NB4 (cell line): ENCODE measurements at regions not wholly inside any gene's neighbourhood (a gene's known extent, or its start where the extent isn't known, plus 50 kb on each side); places are given as distances from the start of the nearest gene placed in this dataset.

Experiments
- MYC ChIP-seq: IDR thresholded peaks from 2 replicates; pipeline ENCODE4 v1.6.1; 2011; ENCODE audit warnings: low read depth, low read length
- POLR2A ChIP-seq: IDR thresholded peaks from 2 replicates; pipeline ENCODE4 v1.6.1; 2011; ENCODE audit warnings: mild to moderate bottlenecking; ENCODE audit not compliant: insufficient read length; ENCODE audit errors: extremely low read depth
- TF ChIP-seq, protein P1 (sequence below): IDR thresholded peaks from one replicate; pipeline ENCODE4 v1.5.1; 2012; ENCODE audit warnings: low read depth, low read length
- TF ChIP-seq, protein P2 (sequence below): IDR thresholded peaks from 2 replicates; pipeline ENCODE4 v1.6.1; 2011; ENCODE audit warnings: low read depth, low read length

DNA sequence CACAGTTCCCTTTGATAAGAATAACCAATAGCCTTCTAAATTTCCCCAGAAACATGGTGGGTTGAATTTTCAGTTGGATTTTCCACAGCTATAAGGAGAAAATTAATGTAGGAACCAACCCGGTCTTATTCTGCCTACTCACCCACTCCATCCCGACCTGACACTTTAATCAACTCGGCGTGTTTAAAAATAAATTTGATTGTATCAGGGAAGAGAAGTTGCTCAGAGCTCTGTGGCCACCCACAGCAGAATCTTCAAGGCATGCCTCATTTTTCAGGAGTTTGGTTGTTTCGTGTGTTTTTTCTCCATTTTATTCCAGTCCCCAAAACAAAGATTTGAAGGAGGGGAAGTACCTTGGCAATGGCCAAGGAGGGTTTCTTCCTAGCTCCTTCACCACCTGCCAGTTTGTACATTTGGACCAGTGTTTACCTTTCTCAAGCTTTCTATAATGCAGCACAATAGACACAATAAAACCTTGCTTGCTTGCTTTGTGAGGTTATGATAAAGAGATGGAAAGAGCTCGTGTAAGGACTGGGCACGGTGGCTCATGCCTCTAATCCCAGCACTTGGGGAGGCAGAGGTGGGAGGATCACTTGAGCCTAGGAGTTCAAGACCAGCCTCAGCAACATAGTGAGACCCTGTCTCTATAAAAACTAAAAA, 297.2 kb upstream of the JARID2 start:
- TF ChIP-seq, protein P1, sequence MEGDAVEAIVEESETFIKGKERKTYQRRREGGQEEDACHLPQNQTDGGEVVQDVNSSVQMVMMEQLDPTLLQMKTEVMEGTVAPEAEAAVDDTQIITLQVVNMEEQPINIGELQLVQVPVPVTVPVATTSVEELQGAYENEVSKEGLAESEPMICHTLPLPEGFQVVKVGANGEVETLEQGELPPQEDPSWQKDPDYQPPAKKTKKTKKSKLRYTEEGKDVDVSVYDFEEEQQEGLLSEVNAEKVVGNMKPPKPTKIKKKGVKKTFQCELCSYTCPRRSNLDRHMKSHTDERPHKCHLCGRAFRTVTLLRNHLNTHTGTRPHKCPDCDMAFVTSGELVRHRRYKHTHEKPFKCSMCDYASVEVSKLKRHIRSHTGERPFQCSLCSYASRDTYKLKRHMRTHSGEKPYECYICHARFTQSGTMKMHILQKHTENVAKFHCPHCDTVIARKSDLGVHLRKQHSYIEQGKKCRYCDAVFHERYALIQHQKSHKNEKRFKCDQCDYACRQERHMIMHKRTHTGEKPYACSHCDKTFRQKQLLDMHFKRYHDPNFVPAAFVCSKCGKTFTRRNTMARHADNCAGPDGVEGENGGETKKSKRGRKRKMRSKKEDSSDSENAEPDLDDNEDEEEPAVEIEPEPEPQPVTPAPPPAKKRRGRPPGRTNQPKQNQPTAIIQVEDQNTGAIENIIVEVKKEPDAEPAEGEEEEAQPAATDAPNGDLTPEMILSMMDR: no peak
- TF ChIP-seq POLR2A (no peak), MYC (no peak)
- TF ChIP-seq, protein P2, sequence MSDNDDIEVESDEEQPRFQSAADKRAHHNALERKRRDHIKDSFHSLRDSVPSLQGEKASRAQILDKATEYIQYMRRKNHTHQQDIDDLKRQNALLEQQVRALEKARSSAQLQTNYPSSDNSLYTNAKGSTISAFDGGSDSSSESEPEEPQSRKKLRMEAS: no peak
